Stimulated activated CD4-positive, alpha-beta T cell treated with anti-CD3 and anti-CD28 coated beads, TNF-alpha, amount 100 ng/mL, for 4 hours (primary cell): ENCODE measurements at regions not wholly inside any gene's neighbourhood (a gene's known extent, or its start where the extent isn't known, plus 50 kb on each side); places are given as distances from the start of the nearest gene placed in this dataset.
"Not testable (repeated sequence)": the region's sequence is repeated elsewhere in the genome, so short reads cannot be mapped to it uniquely, and the experiment has no call there.

Source experiments
- DNase-seq, 3 experiments: peaks; one replicate each; pipeline ENCODE4 v3.0.0-alpha.2; 2020; ENCODE audit warnings: low read depth in 3 of 3

DNA sequence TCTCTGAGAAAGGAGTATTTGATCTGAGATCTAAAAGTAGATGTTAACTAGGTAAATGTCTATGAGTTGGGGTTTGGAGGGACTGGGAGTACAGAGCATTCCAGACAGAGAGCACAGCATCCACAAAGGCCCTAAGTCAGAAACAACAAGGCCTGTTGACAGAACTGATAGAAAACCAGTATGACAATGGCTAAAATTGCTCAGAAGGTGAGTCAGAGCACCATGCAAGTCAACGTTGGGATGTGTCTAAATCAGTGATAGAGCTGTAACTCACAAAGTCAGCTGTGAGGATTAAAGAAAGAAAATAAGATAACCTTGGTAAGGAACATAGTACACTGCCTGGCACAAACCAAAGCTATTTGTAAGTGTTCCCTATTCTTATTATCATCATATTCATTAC lies 124.0 kb downstream of the CETN3 start:
- no peak for DNase-seq

DNA sequence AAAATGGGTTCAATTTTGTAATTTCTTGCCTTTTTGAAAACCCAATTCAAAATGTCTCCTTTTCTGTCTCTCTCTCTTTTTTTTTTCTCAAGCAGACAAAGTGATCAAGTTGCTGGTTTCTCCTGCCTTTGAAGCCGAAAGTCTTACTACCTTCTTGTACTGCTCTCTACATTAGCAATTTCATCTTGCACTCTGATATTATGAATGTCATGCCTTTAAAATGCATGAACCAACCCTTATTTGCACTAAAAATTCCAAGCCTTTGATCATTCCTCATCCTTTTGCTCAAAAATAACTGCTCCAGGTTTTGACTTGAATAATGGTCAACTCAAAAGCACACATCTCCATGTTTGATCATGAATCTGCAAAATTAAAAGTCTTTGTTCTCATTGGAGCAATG lies 125.2 kb downstream of the CETN3 start:
- DNase-seq, result no peak

DNA sequence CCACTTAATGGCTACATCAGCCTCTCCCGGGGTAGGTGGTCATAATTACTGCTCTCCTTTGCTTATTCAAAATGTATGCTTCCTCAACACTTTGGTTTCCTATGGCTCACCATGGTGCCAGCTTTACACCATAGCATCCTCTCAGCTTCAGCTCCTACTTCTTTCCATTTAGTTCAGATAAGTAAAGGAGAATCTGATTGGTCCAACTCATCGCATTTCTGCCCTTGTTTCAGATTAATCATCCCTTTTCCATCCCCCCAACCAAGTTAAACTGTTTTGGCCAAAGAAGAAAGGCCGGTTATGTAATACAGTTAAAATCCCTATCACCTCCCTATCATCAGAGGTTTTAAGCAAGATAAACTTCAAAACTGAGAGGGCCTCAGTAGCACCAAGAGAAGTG lies 130.5 kb downstream of the CETN3 start:
- no peak for DNase-seq

DNA sequence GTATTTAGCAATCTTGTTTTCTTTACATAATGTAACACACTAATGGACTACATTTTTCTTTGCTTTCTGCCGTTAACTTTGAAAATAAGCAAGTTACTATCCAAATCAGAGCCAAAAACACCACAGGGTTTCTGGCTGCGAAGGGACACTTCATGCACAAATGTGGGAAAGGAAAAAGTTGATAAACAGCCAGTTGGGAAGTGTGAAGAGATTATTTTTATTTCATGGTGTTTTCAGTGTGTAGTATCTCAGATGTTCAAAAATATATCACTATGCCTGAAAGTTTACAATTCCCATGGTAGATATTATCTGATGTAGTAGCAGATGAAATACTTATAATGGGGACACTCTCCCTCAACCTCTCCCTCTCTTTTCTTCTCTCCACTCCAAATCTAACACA lies 135.3 kb downstream of the CETN3 start:
- DNase-seq, result no peak

DNA sequence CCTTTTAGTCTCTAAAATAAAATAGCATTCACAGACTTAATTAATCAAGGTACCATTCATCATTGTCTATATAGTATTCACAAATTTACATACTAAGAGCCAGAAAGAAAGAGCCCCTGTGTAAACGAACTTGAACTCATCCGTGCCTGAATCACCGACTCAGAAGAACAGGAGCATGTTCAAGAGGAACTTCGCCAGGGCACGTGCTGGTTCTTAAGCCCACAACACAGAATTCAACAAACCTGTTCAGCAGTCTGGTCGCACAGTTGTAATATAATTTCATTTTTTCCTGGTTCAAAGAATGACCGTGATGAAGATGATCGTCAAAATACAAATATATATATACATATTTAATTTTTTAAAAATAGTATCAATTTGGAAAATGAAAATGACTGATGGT lies 141.9 kb downstream of the CETN3 start:
- DNase-seq, result no peak

DNA sequence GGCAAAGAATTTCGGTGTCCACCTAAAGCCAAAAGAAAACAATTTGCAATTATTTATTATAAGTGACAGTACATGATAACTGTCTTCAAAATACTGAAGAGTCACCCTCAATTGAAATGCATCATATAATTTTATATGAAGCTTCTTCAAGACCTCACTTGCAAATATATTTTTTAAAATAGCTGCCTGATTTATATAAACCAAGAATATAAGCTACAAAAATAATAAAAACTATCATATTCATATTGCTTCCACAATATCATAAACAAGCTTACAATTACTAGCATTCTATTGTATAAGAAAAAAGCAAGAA lies 144.1 kb downstream of the CETN3 start:
- no peak for DNase-seq

DNA sequence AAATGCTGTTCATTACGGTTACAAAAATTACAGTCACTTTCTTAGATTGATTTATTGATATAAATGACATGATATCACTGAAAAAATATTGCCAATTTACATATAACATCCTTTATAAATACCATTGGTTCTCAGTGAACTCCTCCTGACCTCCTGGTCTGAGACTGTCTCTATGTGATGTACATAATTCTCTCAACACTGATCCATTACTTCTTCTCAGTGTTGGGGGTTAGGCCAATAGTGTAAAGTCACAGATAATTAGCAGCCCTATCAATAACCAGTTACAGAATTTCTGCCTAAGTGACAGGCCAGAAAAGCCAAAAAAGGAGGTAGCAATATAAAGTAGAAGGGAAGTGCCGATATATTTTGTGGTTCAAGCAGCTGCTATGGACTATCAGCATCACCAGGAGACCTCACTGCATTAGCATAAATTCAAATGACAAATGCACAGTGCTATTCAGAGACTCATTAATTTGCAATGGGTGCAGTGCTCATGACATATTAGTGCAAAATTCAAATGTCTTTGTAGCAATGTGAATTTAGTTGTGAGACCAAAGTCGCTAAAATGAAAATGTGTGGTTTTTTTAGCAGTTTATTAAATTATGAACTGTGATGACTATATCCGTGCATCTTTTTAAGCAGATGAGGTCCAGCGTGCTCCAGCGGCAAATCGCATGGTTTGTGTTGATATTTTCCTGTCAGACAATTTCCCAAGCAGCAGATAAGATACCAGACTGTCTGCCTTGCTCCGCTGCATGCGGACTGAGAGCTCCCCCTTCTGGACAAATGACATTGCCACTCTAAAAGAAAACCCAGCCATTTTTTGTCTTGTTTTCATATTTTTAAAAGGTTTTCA lies 144.6 kb downstream of the CETN3 start:
- DNase-seq, result peak in 2 of 3 experiments; percentile 2 to 4

DNA sequence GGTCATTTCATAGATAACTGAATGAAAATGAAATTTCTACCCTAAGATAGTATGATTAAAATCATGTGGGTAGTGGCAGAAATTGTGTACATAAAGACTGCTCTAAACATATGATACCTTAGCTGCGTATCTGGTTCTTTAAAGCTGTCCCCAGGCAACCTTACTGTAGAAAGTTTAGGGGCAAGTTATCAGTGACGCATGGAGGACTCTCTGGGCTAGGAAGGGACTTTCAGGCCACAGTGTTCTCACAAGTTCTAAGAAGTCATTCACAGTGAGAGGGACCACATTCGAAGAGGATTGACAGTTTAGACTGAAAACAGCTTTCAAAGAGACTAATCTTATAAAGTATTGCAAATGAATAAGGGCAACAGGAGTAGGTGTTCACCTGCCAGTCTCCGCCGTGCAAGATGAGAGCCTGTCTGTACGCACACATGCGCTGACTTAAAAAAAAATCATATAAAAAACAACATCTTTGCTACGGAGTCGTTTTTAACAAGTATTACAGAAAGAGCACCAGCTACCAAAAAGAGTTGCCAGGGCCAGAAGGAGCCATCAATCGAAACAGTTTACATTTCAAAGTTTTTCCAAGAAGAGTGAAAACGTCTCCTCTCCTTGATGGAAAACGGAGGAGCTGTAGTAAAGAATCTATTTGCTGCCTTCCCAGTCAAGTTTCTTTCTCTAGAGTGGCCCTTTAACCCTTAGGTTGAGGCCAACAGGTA lies 146.3 kb downstream of the CETN3 start:
- DNase-seq, result no peak

DNA sequence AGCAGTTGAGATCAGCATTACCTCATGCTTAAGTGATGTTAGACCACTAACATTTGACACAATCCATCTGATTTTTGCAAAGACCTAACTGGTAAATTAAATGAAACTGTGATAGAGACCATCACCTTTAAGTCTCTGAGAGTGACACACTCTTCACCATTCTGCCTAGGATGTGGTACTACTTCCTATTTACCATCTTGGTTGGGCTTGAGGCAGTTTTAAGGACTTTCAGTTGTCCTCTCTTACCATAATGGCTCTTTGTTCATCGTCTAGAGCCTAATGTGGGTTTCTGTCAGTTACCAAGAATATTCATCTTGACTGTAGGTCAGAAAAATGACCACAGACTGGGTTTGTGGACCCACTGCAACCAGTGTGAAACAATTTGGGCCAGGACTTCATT lies 158.1 kb downstream of the CETN3 start:
- DNase-seq, result no peak

DNA sequence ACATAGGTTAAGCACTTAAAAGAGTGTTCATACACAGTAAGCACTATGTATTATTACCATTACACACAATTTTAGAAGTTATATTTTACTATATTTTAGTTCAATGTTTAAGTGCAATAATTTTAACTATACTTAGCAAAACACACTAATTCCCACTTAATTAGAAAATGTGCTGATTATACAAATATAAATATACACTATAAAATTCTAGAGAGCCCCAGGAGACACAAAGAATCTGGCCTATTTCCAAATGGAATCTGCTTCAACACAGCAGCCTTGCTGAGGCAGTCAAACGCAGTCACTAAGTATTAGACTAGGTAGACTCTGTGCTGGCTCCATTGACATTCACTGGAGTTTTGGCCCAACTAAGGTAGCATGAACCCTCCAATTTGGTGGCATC lies 160.9 kb downstream of the CETN3 start:
- DNase-seq, result no peak

DNA sequence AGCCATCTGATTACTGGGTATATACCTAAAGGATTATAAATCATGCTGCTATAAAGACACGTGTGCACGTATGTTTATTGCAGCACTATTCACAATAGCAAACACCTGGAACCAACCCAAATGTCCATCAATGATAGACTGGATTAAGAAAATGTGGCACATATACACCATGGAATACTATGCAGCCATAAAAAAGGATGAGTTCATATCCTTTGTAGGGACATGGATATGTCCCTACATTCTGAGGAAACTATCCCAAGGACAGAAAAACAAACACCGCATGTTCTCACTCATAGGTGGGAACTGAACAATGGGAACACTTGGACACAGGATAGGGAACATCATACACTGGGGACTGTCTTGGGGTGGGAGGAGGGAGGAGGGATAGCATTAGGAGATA lies 165.7 kb downstream of the CETN3 start:
- not testable (repeated sequence) for DNase-seq

DNA sequence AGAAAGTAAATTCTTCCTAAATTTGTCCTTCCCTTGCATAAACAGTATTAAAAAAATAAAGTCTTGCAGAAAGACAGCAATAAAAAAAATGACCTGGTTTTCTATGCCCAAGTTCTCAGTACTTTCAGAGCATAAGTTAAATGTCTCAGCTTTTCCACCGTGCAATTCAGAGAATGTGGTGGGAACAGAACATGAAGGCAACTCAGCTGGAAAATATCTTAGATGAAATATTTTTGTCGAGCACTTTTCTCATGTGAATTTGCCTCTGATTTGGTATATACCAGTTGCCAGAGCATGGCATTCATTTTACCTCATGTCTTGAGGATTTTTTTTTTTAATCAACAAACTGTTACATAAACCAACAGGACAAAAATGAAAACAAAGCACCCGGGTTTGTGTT lies 176.1 kb downstream of the CETN3 start:
- DNase-seq, result no peak

DNA sequence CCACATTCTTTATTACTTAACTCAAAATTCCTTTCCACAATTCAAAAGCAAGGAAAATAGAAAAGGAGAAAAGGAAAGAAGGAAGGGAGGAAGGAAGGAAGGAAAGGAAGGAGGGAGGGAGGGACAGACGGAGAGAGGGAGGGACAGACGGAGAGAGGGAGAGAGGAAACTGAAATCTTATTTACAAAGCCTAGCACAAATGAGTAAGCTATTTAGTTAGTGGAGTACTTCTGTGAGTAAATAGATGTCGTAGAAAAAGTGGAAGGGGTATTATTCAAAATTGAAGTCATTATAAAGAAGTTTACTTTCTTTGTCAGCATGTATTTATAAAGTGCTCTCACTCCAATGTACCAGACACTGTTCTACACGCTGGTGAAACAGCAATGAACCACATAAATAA lies 177.9 kb downstream of the CETN3 start:
- DNase-seq, result no peak

DNA sequence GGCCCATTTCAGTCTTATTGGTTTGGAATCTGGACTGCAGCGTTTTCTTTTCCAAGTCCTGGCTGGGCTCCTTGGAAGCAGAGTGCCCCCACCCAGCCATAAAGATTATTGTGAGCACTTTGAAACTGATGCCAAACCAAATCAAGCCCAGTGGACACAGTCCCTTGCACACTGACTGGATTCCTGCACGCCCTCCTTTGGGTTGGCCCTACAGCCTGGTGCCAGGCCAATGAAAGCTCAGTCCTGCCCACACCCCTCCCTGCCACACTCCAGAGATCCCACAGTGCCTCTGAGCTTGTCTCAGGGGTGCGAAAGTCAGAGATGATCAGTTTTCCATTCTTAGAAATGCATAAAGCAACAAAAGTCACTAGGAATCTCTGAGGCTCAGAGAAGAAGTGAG lies 181.9 kb downstream of the CETN3 start:
- no peak for DNase-seq

DNA sequence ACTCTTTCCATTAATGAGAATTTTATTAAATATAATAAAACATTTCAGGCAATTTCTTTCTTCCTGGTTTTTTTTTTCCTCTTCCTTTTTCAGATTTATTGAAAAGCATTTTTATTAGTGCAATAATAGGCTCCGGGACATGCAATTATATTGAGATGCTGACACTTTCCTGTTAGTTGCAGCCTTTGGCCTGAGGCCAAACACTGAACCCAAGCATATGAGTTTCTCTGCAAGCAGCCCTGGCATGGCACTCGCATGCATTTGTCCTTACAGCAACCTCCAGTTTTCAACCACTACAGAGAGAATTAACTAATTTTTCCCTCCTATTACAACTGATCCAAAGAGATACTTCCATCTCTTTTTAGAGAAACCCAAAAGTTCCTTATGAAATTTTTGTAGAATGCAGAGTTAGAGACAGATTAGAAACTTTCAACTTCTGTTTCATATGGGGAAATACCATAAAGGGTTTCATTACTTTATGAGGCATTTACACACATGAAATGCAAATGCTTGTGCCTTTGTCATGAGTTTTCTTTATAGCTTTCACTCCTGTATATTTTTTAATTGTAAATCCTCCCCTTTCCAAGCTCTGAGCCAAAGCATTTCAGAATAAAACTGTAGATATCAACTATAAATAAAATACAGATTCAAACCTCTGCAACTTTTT lies 183.0 kb downstream of the CETN3 start:
- no peak for DNase-seq

DNA sequence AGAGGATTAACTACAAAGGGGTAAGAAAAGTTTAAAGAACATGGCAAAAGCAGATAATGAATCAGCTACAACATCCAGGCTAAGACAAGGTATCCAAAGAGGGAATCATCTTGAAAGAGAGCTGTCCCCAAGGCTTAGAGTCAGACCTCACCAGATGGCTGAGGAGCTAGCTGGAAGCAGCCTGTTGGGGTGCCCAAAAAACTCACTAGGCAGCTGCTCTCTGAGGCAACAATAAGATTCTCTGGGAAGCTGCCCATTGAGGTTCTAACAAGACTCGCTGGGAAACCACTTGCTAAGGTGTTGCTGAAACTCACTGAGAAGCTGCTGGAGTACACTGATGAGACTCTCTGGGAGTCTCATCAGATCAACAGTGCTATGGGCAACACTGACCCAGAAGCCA lies 185.2 kb downstream of the CETN3 start:
- DNase-seq, result no peak

DNA sequence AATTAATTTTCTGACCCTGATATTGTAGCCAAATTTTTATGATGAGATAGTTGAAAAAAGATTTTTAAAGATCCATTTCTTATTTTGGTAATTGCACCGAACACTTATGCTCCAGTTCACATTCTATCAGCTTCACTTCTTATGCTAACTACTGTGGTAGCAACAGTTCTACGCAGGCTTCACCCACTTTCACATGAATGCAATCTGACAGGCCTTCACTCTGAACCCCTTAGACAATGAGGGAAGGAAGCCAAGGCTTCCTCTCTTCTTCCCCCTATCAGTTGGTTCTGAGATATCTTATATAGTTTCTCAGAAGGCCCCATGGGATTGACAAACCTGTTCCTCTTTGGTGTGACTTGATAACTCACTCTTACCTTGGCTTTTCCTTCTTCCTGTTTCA lies 185.8 kb downstream of the CETN3 start:
- no peak for DNase-seq

DNA sequence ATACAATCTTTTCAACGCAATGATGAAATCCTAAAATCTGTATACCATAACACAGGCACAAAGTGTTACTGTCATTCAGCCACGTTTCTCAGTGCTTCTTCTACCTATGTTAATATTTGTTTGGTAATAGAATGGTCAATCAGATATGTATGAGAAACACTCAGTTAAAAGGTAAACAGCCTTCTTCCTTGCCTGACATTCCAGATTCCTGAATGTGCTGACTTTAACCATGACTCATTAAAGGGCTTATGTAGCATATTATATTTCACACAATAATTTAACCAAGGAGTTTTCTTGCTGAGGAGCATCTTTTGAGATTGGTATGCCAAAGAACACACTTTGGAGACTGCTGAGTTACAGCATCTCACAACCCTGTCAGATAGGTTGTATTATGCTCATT lies 187.6 kb downstream of the CETN3 start:
- DNase-seq, result no peak

DNA sequence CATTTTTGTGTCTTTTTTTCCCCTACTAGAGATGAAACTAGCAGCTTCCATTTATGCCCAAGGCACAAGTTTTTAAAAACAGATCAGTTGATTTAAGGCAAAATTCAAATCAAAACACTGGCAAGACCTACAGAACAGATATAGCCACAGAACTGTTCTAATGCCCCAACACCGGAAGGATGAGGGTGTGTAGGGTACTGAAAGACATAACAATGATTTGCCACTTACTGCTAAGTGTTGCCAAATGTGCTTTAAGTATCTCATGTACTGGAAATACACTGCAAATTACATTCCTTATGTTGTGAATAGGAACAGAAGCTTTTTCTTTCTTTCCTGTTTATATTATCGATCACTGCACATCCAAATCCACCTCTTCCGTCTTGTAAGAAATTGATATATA lies 189.0 kb downstream of the CETN3 start:
- DNase-seq, result no peak

DNA sequence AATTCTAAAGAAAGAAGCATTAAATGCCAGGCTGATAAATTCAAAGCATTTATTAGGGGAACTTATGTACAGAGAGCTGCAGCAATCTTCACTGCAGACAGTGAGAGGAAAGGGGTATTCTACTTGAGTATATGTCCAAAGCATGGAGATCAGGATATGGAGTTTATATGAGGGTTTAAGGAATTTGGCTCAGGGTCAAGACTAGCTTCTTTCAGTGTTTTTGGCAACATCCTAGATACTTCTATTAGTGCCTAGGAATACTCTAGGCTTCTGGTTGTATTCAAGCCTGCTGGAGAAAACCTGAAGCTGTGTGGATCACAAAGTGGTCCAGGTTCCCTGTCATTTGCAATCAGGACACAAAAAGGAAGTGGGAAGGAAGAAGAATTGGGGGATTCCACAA lies 194.6 kb downstream of the CETN3 start:
- no peak for DNase-seq

DNA sequence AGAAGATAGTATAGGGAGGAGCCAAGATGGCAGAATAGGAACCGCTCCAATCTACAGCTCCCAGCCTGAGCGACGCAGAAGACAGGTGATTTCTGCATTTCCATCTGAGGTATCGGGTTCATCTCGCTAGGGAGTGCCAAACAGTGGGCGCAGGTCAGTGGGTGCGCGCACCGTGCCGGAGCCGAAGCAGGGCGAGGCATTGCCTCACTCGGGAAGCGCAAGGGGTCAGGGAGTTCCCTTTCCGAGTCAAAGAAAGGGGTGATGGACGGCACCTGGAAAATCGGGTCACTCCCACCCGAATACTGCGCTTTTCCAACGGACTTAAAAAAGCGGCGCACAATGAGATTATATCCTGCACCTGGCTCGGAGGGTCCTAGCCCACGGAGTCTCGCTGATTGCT lies 201.2 kb downstream of the CETN3 start:
- not testable (repeated sequence) for DNase-seq

DNA sequence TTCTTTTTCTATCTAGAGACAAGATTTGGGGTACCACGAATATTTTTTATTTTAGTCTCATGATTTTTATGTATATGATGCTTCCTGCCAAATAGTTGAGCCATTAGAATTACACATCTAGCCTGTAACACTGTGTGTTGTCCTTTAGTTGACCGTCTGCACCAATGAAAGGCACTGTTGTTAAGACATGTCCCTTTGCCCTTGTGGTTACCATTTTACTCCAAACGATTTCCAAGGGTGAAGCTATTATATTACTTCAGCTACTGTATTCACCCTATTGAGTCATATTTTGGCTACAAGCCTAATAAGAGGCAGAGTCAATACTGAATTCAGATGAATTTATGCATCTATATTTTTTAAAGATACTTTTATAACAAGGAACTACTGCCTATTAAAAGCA lies 207.6 kb downstream of the CETN3 start:
- DNase-seq, result no peak

DNA sequence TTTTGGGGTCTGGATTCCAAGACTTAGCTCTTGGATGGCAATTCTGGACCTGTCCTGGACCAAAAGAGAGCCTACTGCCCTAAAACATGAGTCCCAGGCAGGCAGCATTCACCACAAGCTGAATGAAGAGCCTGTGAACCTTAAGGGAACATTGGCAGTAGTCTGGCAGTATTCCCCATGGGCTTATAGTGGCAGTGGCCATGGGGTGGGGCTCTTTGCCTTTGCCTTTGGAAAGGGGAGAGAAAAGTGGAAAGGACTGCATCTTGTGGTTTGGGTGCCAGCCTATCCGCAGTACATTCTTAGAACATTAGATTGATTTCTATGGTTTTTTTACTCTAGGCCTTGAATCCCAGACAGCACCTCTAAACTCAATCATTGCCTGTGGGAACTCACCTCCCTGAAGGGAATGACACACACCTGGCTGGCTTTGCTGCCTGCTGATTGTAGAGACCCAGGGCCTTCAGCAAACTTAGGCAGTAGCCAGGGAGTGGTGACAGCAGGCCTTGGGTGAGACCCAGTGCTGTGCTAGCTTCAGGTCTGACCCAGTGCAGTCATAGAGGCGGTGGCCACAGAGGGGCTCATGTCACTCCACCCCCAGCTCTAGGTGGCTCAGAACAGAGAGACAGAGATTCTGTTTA lies 216.3 kb downstream of the CETN3 start:
- no peak for DNase-seq
